ENCODE measurements at regions not wholly inside any gene's neighbourhood (a gene's known extent, or its start where the extent isn't known, plus 50 kb on each side); places are given as distances from the start of the nearest gene placed in this dataset.
"Not testable (repeated sequence)": the region's sequence is repeated elsewhere in the genome, so short reads cannot be mapped to it uniquely, and the experiment has no call there.

DNA sequence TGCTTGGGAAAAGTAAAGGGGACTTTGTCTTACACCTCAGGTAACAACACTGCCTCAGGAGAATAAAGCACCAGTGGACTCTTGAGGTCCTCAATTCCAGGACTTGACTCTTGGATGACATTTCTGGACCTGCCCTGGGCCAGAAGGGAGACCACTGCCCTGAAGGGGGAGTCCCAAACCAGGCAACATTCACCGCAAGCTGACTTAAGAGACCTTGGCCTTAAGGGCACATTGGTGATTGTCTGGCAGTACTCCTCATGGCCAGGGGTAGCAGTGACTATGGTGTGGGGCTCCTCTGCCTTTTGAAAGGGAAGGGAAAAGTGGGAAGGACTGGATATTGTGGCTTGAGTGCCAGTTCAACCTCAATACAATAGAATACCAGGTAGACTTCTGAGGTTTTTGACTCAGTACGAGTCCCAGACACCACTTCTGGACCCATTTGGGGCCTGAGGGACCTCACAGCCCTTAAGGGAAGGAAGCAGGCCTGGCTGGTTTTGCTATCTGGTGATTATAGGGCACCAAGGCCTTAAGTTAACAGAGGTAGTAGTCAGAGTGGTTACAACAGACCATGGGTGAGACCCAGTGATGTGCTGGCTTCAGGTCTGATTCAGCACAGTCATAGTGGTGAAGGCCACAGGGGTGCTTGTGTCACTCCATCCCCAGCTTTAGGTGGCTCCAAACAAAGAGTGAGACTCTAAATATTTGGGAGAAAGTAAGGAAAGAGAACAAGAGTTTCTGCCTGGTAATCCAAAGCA is 121.2 kb upstream of the TET2 start:
- DNase-seq (ENCODE audit: low spot score): no peak

DNA sequence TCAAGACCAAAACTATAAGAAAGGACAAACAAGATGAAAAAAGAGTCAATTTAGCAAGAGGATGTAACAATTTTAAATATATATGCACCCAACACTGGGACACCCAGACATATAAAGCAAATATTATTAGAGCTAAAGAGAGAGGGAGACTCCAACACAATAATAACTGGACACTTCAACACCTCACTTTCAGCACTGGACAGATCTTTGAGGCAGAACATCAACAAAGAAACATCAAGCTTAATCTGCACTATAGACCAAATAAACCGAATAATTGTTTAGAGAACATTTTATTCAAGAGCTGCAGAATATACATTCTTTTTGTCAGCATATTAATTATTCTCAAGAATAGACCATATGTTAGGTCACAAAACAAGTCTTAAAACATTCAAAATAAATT is 109.7 kb upstream of the TET2 start:
- no peak for DNase-seq (ENCODE audit: low spot score)

DNA sequence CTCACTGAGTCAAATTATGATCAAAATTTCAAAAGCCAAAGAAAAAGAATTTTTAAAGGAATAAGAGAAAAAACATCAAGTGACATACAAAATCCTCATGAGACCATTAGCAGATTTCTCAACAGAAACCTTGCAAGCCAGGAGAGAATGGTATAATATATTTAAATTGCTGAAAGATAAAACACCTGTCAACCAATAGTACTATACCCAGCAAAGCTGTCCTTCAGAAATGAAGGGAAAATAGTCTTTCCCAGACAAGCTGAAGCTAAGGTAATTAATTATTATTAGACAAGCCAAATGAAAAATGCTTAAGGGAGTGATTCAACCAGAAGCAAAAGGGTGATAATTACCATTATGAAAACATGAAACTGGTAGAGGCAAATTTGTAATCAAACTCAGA is 104.2 kb upstream of the TET2 start:
- no peak for DNase-seq (ENCODE audit: low spot score)

DNA sequence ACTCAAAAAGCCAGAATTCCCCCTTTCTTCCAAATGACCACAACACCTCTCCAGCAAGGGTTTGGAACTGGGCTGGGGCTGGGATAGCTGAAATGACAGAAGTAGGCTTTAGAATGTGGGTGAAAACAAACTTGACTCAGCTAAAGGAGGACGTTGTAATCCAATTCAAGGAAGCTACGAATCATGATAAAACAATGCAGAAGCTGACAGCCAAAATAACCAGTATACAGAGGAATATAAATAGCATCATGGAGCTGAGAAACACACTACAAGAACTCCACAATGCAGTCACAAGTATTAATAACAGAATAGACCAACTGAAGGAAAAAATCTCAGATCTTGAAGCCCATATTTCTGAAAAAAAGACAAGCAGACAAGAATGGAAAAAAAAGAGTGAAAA is 95.8 kb upstream of the TET2 start:
- no peak for DNase-seq (ENCODE audit: low spot score)

DNA sequence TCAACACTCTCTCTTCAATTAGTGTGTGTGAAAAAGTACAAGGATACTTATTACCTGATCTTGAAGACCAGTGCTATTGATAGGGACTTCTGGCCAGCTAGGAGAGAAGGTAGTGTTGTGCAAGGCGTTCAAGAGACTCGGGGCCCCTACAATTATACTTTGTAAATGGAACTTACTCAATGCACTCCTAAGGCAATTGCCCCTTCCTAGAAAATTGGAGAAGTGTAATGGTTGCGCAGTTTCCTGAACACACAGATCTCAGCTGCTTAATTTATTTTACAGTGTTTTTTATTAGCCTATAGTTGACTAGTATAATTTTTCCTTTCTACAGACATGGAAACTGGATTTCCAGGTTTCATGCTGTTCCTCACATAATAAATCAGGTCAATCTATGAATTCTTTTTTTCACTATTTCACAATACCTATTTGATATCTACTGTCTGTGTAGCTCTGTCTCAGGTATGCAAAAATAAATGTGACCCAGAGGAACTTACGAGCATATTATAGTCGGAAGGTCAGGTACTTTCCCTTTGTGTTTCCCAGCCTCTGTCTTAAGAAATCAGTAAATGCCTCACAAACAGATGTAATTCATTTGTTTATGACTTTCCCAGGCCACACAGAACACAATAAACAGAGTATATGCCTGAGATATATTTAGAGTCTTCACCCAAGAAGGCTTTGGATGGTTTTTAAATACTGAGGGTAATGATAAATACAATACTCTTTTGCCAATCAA is 89.1 kb upstream of the TET2 start:
- DNase-seq (ENCODE audit: low spot score): no peak

DNA sequence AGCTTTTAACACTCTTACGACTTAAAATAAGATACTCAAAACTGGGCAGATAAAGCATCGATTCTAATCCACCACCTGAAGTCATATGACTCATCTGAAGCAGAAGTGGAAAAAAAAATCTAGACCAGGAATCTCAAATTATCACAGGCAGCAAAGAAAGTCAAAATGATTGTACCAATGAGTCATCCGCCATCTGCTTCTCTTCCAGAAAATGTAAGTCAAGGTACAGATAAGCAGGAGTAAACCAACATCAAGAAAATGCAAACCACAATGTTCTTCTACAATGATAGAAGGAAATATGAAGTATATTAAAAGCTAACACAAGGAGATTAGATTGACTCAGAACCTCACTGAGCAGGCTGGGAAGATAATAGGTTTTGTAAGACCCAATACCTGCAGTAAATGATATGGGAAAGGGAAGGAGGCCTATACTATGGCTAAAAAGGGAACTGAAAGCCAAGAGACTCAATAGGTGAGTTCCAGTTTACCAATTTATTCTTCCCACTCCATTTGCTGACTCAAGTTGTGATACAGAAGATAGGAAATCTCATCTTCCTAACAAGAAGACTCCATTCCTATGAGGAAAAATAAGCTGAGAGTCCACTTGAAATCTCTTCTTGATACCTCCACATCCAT is 88.4 kb upstream of the TET2 start:
- DNase-seq (ENCODE audit: low spot score): no peak

DNA sequence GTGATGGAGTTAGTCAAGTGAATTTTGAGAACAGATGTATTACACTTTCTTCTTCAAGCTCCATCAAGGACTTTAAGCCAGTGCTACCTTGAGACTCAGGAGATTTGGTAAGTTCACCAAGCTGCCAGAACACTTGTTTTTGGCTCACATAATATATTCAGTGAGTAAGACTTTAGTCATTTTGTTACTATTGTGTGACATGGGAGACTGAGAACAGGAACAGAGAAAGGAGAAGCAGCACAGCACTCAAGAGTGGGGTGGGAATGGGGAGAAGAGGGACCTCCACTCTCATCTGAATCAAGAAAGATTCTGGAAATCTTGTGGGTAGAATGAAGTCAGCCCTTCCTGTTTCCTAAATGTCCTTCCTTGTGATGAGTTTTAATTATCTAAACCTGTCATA is 87.3 kb upstream of the TET2 start:
- no peak for DNase-seq (ENCODE audit: low spot score)

DNA sequence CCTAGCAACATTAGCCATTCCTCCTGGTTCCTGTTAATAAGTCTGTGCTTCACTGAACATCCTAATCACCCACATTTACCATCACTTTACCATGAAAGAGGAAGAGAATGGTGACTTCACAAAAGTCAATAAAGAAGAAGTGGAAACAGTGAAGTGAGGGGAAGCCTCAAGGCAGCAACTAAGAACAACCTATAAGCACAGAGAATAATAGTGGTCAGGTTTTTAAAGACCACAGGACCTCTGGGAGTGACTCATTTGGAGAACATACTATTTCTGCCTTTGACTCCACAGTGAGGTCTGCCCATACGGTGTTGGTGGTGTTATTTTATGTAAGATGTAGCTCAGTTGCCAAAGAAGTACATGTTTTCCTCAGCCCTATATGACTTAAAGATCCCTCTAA is 86.0 kb upstream of the TET2 start:
- DNase-seq (ENCODE audit: low spot score): no peak

DNA sequence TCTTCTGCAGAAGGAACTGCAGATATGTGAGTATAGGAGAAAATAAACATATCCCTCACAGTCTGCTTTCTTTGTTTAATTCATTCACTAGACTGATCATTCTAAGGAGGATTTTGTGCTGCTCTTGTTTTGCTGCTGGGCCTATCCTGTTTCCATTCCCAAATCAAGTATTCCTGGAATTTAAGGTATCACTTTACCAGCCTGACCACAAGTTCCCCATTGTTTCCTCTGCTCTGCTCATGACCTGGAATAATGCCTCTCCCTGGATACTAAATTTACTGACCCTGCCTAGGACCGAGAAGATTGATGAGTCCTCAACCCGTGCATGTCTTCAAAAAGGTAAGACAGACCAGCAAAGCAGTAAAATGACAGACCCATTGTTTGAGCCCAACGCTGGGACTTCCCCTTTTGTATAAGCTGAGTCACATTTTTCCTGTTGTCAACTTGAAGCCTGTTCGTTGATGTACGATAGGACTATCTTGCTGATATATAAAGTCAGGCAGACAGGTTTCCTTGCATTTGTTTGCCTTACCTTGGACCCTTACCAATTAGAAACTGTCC is 85.5 kb upstream of the TET2 start:
- no peak for DNase-seq (ENCODE audit: low spot score)

DNA sequence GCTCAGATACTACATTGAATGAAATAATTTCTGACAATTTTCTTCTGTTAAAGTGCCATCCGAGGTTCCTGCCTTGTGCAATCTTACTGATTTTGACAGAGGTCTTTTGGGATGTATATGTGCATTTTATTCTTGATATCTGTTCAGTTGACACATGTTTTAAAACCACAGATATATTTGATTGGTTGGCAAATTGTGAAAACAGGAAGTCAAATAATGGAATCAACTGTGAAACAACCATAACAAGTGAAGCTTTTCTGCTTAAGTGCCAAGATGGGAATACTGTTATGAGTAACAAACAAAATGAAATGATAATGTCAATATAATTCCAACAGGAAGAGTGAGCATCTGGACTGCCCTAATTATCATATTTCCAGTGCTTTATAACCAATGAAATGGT is 84.9 kb upstream of the TET2 start:
- DNase-seq (ENCODE audit: low spot score): no peak

DNA sequence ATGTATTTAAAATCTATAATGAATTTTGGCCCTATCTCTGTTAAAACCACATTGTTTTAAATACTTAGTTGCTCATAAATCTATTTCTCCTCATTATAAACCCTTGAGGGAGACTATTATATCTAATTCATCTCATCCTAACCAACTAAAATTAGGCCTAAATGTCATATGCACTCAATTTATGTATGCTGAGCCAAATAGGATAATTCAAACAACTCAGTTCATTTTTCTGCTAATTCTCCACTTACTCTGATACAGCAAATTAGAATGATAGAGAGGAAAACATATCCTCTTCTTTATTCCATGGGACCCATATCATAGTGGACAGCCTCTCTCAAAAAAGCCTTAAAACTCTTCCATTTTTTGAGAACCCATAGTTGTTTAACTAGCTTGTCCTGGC is 80.3 kb upstream of the TET2 start:
- no peak for DNase-seq (ENCODE audit: low spot score)

DNA sequence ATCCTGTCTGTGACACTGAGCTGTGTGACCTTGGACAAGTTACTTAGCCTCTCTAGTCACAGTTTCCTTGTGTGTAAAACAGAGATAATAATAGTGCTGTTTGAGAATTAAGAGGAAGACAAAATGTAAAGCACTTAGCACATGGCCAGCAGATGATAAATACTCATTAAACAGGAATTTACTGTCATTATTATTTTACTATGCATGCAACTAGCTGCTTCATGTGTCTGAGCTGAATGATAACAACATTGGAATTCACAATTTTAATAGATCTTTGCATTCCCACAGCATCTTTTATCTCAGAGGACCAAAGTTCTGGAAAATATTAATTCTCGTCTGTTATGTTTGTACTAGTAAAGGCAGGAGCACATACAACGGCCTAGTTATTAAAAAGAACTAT is 79.2 kb upstream of the TET2 start:
- no peak for DNase-seq (ENCODE audit: low spot score)

DNA sequence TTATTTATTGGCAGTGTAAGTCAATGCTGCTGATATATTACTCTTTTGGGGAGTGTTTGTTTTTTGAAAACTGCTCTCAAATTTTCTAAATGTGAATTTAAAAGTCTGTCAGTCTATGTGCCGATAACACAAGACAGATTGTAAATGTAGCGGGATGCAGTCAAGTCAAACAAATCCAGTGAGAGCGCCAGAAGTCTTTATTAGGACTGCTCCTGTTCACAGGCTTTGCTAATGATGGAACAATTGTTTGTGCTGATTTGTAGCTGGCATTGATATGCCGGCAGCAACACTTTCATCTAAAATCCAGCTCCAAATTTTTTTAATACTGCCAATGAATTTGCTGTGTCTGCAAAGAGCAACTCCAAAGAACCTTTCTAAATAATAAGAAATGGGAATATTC is 78.7 kb upstream of the TET2 start:
- no peak for DNase-seq (ENCODE audit: low spot score)

DNA sequence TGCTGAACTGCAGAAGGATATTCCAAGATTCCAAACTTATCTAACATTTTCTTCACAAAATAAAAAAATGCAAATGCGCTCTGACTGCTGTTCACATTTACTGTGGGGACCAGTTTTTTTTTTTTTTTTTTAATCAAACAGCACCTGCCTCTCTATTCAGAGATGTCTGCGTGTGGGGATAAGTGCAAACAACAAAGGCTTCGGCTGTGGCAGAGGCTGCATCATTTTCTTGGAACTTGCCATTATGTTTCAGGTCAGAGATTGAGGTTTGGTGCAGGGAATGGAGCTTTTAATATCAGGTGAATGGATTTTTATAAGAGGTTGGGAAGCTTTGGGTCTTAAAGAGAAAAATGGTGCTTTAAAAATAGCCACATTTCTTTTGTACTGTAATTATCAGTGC is 78.2 kb upstream of the TET2 start:
- DNase-seq (ENCODE audit: low spot score): no peak

DNA sequence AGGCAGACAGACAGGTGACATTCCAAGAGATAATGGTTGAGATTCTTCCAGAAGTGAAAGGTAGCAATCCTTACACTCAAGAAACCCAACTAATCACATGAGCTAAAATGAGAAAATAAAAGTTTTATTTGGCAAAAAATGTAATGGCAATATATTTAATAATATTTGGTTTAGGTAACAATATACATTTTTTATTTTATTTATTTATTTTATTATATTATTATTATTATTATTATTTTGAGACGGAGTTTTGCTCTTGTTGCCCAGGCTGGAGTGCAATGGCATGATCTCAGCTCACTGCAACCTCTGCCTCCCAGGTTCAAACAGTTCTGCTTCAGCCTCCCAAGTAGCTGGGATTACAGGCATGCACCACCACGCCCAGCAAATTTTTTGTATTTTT is 74.6 kb upstream of the TET2 start:
- DNase-seq (ENCODE audit: low spot score): not testable (repeated sequence)

DNA sequence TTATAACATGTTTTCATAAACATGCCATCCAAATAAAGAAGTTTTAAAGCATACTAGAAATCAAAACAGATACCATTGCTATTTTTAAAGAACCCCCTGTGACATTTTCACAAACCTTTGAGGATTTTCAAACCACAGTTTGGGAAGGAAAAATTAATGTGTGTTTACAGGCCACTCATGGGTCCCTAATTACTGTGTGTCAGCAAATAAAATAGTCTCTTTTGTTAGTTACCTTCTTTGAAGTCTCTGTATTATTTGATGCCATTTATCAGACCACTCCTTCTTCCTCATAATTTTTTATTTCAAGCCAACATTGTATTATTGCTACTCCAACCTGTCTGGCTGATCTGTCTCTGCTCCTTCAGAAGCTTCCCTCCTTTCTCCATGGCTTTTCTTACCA is 72.6 kb upstream of the TET2 start:
- DNase-seq (ENCODE audit: low spot score): no peak

DNA sequence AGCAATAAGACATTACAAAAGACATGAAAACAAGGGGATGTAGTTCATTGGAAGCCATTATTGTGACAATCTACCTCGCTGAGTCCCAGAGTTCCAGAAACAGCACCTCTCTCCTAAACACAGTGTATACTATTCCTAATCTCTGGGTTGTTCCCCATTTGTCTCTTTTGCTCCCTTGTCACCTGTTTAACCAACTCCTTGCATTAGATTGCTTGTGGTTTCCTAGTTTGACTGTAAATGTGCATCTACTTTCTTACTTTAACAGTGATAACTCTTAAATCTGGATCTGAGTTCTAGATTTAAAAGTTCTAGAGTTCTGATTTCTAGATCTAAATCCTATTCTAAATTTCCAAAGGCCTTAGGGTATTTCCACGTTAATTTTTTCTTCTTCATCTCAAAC is 71.6 kb upstream of the TET2 start:
- no peak for DNase-seq (ENCODE audit: low spot score)

DNA sequence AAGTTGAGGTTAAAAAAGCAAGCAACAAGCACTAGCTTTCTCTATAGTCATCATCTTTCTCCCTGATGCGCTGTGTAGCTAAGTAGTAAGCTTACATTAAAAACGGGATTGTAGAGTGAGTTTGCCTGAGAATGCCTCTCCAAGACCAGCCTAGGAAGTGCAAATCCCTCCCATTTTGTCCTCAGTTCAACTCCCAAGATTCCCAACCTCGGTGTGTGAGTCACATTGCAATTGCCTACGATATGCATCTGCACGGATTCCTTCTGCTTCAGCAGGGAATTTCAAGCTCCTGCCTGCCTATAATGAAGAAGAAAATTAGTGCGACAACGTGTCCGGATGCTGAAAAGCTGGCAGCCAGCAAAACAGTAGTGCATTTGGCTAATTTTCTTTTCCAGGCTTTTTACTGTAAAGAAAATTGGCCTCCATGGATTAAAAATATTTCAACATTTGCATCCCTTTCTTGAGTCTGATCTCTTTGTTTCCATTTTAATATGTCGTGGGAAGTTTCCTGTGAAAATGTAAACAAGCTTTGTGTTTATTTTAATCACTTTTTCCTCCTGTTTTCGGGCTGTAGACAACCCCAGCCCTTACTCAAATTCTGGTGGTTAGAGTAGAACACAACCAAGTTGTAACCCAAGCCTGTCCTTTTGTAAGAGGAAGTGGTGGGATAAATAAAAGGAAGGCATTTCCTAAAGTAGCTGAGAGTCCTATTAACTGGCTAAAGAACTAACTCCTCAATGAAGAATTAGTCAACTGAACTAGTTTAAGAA is 58.4 kb upstream of the TET2 start:
- no peak for DNase-seq (ENCODE audit: low spot score)

DNA sequence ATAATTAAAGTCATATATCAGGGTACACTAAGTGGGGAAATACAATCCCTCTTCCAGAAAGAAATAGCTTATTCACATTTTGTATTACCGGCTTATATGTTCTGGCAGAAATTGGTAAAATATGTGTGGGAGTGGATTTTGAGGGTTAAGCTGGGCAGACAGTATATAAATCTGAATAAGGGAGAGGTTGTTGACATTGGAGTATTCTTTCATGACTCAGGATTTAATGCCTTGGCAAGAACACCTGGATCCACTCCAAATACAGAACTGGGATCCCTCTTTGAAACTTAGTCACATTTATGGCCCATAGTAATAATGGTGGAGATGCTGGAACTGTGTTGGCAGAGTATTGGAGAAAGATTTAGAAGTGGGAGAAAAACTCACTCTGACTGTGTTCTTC is 54.3 kb upstream of the TET2 start:
- no peak for DNase-seq (ENCODE audit: low spot score)

DNA sequence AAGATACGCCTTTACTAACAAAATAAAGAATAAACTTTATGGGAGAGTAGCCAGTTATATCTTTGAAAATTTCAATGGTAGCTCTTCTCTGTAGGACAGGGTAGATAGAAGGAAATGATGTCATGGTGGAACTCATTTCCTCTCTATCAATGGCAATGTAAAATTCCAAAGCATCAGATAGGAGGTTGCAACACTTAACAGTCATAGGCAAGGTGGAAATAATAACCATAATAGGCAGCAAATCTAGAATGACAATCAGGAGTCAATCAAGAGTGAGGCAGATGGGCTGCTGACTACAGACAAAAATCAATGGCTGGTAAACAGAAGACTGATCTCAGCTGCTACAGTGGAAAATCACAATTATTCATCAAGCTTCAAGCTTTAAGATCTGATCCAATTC is 53.9 kb upstream of the TET2 start:
- DNase-seq (ENCODE audit: low spot score): no peak

DNA sequence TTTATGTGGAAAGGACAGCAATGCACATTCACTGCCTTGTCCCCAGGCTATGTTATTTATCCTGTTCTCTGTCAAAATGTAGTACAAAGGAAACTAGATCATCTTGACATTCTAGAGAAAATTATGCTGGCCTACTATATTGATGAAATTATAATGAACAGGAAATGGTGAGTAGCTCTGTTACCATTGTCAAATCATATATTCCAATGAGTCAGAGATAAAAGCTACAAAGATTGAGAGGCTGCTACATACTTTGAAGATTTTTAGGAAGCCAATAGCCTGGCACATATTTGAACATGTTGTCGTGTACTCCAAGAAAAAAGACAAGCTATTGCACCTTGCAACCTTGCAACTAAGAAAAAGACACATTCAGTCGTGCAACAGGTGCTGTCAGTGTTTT is 52.7 kb upstream of the TET2 start:
- no peak for DNase-seq (ENCODE audit: low spot score)

Measured in mesenteric fat pad (tissue), 1 donor.